ENCODE measurements at regions not wholly inside any gene's neighbourhood (a gene's known extent, or its start where the extent isn't known, plus 50 kb on each side); places are given as distances from the start of the nearest gene placed in this dataset.

GRCh38 chr13:22210134-22210930, 539.5 kb downstream of the FGF9 start:
- TF ChIP-seq POLR2A (IDR thresholded peaks at IDR 0.05) (no peak), CTCF (IDR thresholded peaks at IDR 0.05 in 4 of 5, conservative IDR thresholded peaks at IDR 0.05 in 1 of 5) (no peak)
- in situ Hi-C loops (cut with MboI; ENCODE audit: low sequenced_read_pairs in 4 of 4): no loop called here
- no peak for ATAC-seq

DNA sequence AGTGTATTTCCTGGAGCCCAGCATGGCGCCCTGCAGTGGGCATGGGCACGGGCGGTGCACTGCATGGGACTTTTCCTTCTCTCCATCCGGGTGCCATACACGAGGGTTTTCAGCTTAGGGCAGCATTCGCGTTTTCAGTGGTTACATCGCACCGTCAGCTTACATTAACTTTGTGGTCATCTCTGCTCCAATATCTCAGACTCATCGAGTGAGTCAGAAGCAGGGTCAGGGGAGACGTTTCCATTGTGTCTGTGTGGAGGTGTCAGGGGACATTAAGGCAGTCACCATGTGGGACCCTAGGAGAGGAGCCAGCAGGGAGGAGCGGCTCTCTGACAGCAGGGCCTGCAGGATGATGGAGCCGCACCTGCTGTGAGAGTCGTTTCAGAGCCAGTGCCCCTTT, 541.0 kb downstream of the FGF9 start:
- Histone ChIP-seq H3K27ac (no peak overlapping the region), H3K9me3 (no peaks in the 10 kb centered on the region), H3K4me1 (no peaks in the 10 kb centered on the region), H3K36me3 (no peaks in the 10 kb centered on the region), H3K4me3 (no peak overlapping the region), H3K27me3 (no peaks in the 10 kb centered on the region)
- intact Hi-C loops (cut with DNase I; ENCODE audit: low total_unique reads): no loop called here
- ATAC-seq (no peak), DNase-seq (no peak)
- TF ChIP-seq POLR2A (IDR thresholded peaks at IDR 0.05): no peak
- TF ChIP-seq CTCF (IDR thresholded peaks at IDR 0.05 in 4 of 5, conservative IDR thresholded peaks at IDR 0.05 in 1 of 5): no peak
- in situ Hi-C loops (cut with MboI; ENCODE audit: low sequenced_read_pairs in 4 of 4): no loop called here

More at GRCh38 chr13:22210134-22210930, 539.5 kb downstream of the FGF9 start:
- H3K4me3 ChIP-seq: no peak overlapping the region
- no peaks in the 10 kb centered on the region for H3K27me3 ChIP-seq
- intact Hi-C loops (cut with DNase I; ENCODE audit: low total_unique reads): no loop called here
- no peaks in the 10 kb centered on the region for H3K36me3 ChIP-seq
- DNase-seq: no peak
- H3K9me3 ChIP-seq: no peaks in the 10 kb centered on the region
- peak overlapping the region in 2 of 4 donors; percentile 1 to 39 for H3K27ac ChIP-seq
- no peaks in the 10 kb centered on the region for H3K4me1 ChIP-seq

DNA sequence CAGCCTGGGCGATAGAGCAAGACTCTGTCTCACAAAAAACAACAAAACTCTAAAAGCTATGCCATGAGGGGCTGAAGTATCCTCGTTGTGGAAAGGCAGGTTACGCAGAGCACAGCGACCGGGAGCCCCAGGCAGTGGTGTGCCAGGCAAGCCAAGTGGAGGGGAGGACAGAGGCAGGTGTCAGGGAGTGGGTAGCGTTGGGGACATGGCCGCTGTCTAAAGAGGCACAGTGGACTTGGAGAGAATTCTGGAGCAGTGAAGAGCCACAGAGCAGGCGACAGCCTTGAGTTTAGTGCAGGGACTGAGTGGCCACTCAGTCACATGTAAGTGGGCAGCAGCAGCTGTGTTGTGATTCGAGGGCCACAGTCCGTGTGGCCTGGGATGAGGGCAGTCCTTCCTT, 541.7 kb downstream of the FGF9 start:
- Histone ChIP-seq H3K9me3 (no peaks in the 10 kb centered on the region), H3K27ac (no peak overlapping the region), H3K4me3 (no peak overlapping the region), H3K36me3 (no peaks in the 10 kb centered on the region), H3K27me3 (no peaks in the 10 kb centered on the region), H3K4me1 (no peaks in the 10 kb centered on the region)
- intact Hi-C loops (cut with DNase I; ENCODE audit: low total_unique reads): no loop called here
- DNase-seq (no peak), ATAC-seq (no peak)
- in situ Hi-C loops (cut with MboI; ENCODE audit: low sequenced_read_pairs in 4 of 4): no loop called here
- no peak for TF ChIP-seq CTCF (IDR thresholded peaks at IDR 0.05 in 4 of 5, conservative IDR thresholded peaks at IDR 0.05 in 1 of 5)
- no peak for TF ChIP-seq POLR2A (IDR thresholded peaks at IDR 0.05)

GRCh38 chr13:22214184-22214583, 543.3 kb downstream of the FGF9 start:
- Histone ChIP-seq H3K27ac (no peak overlapping the region), H3K36me3 (no peaks in the 10 kb centered on the region), H3K4me1 (peaks cover 0 to 10% of the 10 kb centered on the region in 2 donors), H3K4me3 (no peak overlapping the region), H3K27me3 (no peaks in the 10 kb centered on the region), H3K9me3 (no peaks in the 10 kb centered on the region)
- ATAC-seq: no peak
- in situ Hi-C loops (cut with MboI; ENCODE audit: low sequenced_read_pairs in 4 of 4): no loop called here
- TF ChIP-seq POLR2A (IDR thresholded peaks at IDR 0.05): no peak
- DNase-seq: no peak
- intact Hi-C loops (cut with DNase I; ENCODE audit: low total_unique reads): no loop called here

DNA sequence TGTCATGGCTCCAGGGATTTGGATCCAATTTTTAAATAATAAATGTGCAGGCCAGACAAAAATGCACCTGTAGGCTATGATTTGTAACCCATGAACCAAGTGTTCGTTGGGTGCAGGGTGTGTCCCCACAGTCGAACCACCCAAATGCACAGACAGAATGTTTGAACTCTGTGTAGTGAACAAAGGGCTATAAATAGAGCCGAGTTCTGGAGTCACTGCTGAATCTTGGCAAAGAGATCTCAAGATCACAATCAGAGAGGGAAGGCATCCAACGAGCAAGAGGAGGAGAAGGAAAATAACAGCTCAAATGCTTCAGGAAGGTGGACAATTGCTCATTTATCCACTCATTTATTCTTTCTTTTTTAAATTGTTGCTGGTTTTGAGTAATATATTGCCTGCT, 547.9 kb downstream of the FGF9 start:
- Histone ChIP-seq H3K4me1 (peaks cover 0 to 10% of the 10 kb centered on the region in 2 donors), H3K27ac (no peak overlapping the region), H3K4me3 (no peak overlapping the region), H3K27me3 (no peaks in the 10 kb centered on the region), H3K36me3 (no peaks in the 10 kb centered on the region), H3K9me3 (no peaks in the 10 kb centered on the region)
- intact Hi-C loops (cut with DNase I; ENCODE audit: low total_unique reads): no loop called here
- in situ Hi-C loops (cut with MboI; ENCODE audit: low sequenced_read_pairs in 4 of 4): no loop called here
- DNase-seq (no peak), ATAC-seq (peak in 1 of 2 donors; percentile 65)
- TF ChIP-seq POLR2A (IDR thresholded peaks at IDR 0.05) (no peak), CTCF (IDR thresholded peaks at IDR 0.05 in 4 of 5, conservative IDR thresholded peaks at IDR 0.05 in 1 of 5) (no peak)

All from gastrocnemius medialis (tissue), 4 donors.